22Rv1 (cell line): ENCODE measurements at regions not wholly inside any gene's neighbourhood (a gene's known extent, or its start where the extent isn't known, plus 50 kb on each side); places are given as distances from the start of the nearest gene placed in this dataset.

Experiments
- ZFX ChIP-seq: fragments of 450-650 bp; IDR thresholded peaks from 2 replicates; pipeline ENCODE4 v1.6.1; 2017; ENCODE audit warnings: antibody characterized with exemption, borderline replicate concordance
- TF ChIP-seq, protein P1 (sequence below): fragments of 450-650 bp; IDR thresholded peaks from 2 replicates; pipeline ENCODE4 v1.5.1; 2017; ENCODE audit warnings: mild to moderate bottlenecking

DNA sequence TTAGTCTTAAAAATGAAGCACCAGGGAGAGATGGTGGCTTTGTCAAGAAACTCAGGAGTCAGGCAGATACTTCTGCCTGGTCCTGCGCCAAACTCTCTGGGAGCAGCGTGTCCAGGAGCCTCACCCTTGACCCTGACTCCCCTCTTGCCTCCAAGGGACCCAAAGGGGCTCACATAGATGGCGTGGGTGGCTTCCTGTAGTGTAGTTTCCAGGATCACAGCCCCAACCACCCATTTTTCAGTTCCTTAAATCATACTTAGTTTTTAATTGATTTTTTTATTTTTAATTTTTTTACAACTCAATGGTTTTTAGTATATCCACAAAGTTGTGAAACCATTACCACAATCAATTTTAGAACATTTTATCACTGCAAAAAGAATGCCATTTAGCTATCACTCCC is 107.7 kb upstream of the IGSF21 start:
- TF ChIP-seq, protein P1, sequence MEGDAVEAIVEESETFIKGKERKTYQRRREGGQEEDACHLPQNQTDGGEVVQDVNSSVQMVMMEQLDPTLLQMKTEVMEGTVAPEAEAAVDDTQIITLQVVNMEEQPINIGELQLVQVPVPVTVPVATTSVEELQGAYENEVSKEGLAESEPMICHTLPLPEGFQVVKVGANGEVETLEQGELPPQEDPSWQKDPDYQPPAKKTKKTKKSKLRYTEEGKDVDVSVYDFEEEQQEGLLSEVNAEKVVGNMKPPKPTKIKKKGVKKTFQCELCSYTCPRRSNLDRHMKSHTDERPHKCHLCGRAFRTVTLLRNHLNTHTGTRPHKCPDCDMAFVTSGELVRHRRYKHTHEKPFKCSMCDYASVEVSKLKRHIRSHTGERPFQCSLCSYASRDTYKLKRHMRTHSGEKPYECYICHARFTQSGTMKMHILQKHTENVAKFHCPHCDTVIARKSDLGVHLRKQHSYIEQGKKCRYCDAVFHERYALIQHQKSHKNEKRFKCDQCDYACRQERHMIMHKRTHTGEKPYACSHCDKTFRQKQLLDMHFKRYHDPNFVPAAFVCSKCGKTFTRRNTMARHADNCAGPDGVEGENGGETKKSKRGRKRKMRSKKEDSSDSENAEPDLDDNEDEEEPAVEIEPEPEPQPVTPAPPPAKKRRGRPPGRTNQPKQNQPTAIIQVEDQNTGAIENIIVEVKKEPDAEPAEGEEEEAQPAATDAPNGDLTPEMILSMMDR = no peak
- no peak for TF ChIP-seq ZFX
